Testis (tissue), 2 donors: ENCODE measurements at regions not wholly inside any gene's neighbourhood (a gene's known extent, or its start where the extent isn't known, plus 50 kb on each side); places are given as distances from the start of the nearest gene placed in this dataset.

Source experiments
- POLR2A ChIP-seq: fragments of 450-650 bp; IDR thresholded peaks from one replicate; pipeline ENCODE4 v1.6.1; 2017; ENCODE audit warnings: antibody characterized with exemption, mild to moderate bottlenecking, moderate library complexity
- TF ChIP-seq, protein P1 (sequence below), 3 experiments: fragments of 450-650 bp in 2 of 3; fragments of 200-600 bp in 1 of 3; sonication (generic) in 1 of 3; IDR thresholded peaks; one replicate each; pipeline ENCODE4 v1.5.1; 2016 to 2019; ENCODE audit warnings: antibody characterized with exemption in 3 of 3, mild to moderate bottlenecking in 2 of 3, moderate library complexity in 1 of 3

- TF ChIP-seq POLR2A = no peak
- TF ChIP-seq, protein P1, sequence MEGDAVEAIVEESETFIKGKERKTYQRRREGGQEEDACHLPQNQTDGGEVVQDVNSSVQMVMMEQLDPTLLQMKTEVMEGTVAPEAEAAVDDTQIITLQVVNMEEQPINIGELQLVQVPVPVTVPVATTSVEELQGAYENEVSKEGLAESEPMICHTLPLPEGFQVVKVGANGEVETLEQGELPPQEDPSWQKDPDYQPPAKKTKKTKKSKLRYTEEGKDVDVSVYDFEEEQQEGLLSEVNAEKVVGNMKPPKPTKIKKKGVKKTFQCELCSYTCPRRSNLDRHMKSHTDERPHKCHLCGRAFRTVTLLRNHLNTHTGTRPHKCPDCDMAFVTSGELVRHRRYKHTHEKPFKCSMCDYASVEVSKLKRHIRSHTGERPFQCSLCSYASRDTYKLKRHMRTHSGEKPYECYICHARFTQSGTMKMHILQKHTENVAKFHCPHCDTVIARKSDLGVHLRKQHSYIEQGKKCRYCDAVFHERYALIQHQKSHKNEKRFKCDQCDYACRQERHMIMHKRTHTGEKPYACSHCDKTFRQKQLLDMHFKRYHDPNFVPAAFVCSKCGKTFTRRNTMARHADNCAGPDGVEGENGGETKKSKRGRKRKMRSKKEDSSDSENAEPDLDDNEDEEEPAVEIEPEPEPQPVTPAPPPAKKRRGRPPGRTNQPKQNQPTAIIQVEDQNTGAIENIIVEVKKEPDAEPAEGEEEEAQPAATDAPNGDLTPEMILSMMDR (IDR thresholded peaks at IDR 0.05) = no peak
Observed at GRCh38 chr9:13576101-13576500, 296.6 kb upstream of the MPDZ start.
